Prostate gland (tissue), 2 donors: ENCODE measurements at regions not wholly inside any gene's neighbourhood (a gene's known extent, or its start where the extent isn't known, plus 50 kb on each side); places are given as distances from the start of the nearest gene placed in this dataset.

Experiments
- POLR2A ChIP-seq: fragments of 450-650 bp; IDR thresholded peaks from one replicate; pipeline ENCODE4 v1.6.1; 2016; ENCODE audit warnings: antibody characterized with exemption, mild to moderate bottlenecking
- TF ChIP-seq, protein P1 (sequence below), 4 experiments: fragments of 200-600 bp in 2 of 4; fragments of 450-650 bp in 2 of 4; sonication (generic) in 2 of 4; IDR thresholded peaks; 1 replicate in 3 of 4; 2 replicates in 1 of 4; pipeline ENCODE4 v1.5.1; 2016 to 2019; ENCODE audit warnings: antibody characterized with exemption in 4 of 4, mild to moderate bottlenecking in 2 of 4, moderate library complexity in 2 of 4

DNA sequence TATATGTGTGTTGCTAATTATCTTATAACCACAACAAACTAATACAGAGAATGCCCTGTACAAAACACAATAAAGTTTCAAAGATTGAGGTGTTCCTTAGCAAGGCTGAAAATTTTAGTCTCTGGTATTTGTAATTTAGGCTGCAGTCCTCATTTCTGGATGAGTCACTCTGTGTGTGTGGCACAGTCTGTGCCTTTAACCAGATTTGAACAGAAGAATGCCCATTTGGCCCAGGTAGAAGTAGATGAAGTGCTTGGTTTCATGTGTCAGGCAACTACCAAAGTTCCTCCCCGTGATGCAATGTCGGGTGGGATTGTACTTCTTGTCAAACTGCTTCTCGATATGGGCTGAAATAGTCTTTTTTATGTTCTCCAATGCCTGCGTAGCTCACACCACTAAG, 91.6 kb upstream of the H2AZ1 start:
- TF ChIP-seq, protein P1, sequence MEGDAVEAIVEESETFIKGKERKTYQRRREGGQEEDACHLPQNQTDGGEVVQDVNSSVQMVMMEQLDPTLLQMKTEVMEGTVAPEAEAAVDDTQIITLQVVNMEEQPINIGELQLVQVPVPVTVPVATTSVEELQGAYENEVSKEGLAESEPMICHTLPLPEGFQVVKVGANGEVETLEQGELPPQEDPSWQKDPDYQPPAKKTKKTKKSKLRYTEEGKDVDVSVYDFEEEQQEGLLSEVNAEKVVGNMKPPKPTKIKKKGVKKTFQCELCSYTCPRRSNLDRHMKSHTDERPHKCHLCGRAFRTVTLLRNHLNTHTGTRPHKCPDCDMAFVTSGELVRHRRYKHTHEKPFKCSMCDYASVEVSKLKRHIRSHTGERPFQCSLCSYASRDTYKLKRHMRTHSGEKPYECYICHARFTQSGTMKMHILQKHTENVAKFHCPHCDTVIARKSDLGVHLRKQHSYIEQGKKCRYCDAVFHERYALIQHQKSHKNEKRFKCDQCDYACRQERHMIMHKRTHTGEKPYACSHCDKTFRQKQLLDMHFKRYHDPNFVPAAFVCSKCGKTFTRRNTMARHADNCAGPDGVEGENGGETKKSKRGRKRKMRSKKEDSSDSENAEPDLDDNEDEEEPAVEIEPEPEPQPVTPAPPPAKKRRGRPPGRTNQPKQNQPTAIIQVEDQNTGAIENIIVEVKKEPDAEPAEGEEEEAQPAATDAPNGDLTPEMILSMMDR (IDR thresholded peaks at IDR 0.05) = no peak
- TF ChIP-seq POLR2A = no peak
